ENCODE measurements at regions not wholly inside any gene's neighbourhood (a gene's known extent, or its start where the extent isn't known, plus 50 kb on each side); places are given as distances from the start of the nearest gene placed in this dataset.

DNA sequence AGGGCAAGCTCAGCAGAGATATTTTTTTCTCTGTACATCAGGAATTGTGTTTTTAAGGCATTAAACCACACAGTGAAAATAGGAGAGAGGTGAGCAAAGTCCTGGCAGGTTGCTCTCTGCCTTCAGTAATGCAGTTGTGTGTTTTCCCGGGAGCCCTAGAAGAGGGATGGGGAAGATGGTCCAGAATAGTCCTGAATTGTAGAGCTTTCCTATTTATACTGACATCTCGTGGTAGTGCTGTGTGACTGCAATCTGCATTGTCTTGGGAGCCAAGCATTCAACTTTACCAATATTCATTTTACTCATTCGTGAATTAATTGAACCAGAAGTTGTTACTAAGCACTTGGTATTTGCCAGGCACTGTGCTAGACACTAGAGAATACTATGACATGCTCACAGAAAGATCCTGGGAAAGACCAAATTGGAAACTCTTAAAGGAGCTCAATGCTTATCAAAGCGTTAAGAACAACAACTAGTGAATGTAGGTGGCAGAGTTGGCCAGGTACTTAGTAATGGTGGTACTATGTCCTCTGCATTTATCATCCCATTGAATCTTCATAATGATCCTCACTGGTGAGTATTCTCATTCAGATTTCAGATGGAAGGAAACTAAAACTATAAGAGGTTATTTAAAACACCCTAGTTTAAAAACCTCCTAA is 214.6 kb downstream of the TRIB2 start:
- DNase-seq (ENCODE audit: low read depth): no peak

DNA sequence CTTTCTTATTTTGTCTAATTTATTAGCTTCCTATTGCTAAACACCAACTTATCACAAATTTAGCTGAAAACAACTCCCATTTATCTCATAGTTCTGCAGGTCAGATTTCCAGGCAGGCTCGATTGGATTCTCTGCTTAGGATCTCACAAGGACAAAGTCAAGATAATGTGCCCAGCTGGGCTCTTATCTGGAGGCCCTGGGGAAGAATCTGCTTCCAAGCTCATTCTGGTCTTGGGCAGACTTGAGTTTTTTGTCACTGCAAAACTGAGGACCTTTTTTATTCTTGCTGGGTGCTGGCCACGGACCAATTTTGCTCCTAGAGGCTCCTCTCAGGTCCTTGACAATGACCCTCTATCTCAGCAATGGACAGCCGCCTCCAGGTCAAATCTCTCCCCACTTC is 215.5 kb downstream of the TRIB2 start:
- no peak for DNase-seq (ENCODE audit: low read depth)

DNA sequence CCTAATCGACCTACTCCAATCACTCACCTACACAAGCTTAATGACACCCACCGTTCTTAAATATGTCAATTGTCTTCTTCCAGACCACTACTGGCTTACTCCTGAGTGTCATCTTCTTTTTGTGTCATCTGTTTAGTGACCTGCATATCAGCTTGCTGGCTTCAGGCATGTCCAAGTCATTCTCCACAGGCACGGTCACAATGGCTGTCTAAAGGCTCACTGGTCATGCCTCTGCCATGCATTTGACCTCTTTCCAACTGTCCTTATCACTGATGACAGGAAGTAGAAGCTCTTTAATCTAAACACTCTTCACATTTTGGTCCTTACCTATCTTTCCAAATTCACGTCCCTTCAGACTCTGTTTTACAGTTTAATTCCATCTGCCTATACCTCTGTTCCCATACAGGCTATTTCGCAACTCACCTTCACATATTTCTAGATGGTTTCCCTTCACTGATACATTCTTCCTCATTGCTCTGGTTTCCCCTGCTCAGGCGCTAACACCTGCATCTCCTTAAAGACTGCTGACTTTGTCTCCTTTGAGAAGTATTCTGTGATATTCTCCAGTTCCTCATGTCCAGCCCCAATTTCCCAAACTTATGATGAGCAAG is 217.5 kb downstream of the TRIB2 start:
- no peak for DNase-seq (ENCODE audit: low read depth)

DNA sequence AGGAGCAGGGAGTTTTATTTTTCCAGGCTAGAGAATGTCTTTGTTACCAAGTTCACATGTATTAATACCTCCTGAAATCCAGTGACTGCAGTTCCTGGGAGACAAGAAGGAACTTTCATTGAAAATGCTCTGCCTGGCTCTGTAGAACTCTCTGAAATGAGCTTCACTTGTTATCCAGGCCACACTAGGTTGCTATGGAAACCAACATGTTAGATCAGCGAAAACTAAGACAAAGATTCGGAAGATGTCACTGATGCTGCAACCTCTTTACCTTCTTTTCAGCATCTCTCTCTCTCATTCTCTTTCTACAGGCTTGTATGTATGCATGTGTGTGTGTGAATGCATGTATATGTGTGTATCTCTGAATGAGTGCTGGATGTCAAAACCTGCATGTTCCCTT is 218.5 kb downstream of the TRIB2 start:
- no peak for DNase-seq (ENCODE audit: low read depth)

DNA sequence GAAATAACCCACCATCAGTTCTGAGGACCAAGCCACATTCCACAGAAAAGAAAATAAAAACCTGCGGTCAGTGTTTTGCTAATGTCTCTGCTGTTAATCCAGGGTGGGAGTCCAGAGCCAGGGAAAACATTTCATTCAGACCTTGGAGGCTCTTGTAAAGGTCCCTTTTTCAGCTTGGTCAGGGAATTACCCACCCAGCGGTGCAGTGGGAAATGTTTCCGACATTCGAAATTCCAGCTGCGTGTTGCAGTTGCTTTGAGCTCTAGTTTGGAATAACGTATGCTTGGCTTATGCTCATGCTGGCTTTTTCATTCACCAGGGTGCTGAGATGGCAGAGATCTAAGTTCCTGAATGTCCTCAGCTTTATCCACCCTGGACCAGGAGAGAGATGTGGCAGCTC is 219.1 kb downstream of the TRIB2 start:
- DNase-seq (ENCODE audit: low read depth): no peak

DNA sequence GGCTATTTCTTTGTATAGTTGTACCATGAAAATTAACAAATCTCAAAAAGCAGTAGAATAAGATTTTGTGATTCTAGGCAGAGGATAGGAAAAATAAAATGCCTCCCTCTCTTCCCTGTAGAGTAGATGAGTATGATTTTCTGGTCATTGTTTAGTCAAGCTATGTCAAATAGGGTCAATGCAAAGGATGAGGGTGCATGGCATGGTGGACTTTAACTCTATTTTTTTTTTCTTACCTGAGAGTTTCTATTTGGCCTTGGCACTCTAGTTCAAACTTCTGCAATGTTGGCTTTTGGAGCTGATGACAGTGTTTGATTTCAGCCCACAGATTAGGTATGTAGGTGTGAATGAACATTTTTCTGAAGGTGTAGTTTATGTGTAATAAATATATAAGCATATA is 224.5 kb downstream of the TRIB2 start:
- no peak for DNase-seq (ENCODE audit: low read depth)

DNA sequence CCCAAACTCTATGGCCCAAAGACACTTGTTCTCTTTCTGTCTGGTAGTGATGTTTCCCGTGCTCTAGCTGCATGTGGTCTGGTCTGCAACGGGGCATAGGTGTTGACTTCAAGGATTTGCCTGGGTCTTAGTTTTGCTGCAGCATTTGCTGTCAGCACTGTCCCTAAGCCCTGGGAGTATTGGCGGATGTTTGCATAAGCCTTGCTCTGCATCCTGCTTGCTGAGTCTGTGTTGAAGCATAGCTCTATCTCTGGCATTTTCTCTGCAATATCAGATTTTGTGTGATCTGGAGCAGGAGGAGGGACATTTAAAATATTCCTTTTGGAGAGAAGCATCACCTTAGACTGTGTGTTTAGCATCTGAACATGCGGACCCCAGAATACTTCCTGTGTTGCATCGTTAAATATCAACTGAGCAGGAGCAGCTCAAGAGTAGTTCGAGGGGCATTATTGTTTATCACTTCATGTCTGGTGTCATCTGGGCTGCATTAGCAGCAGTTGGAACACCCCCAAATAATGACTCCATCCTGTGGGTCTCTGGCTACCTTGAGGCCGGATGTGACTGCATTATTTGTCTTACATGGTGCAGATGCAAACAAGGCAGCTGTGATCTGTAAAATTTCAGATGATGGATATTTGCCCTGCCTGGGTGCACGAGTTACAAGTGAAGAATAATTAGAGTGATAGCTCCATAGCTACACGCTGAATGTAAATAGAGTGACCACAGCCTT is 231.7 kb downstream of the TRIB2 start:
- DNase-seq (ENCODE audit: low read depth): no peak

DNA sequence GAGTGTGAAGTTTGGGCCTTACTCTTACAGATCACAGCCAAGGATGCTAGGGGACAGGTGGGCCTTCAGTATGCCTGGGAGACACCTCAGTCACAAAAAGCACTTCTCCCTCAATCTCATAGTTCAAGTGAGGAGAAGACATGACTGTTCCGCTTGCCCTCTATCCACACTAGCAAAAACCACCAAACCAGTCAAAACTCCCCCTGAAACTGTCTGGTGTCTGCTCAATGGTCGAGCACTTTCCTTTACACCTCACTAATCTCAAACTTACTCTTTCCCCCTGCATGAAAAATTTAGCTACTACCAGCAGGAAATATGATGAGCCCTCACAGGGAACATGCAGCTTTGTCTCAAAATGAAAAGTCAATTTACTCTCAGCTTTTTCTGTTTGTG is 232.2 kb downstream of the TRIB2 start:
- DNase-seq (ENCODE audit: low read depth): peak; percentile 10

DNA sequence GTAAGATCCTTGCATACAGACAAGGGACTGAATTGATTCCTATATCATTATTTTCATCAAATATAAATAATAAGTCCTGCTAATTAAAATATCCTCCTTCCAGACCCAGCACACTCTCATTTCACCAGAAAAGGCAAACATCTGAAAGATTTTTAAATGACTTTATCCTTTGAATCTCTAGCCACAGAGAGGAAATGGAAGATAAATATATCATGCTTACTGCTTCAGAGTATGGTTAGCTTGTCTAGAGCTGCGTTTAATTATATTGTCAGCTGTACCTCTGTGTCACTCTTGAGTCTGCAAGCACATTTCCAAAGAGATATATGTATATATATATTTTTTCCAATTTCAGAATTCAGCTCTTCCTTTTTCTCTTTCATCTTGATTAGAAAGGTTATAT is 232.7 kb downstream of the TRIB2 start:
- DNase-seq (ENCODE audit: low read depth): no peak

DNA sequence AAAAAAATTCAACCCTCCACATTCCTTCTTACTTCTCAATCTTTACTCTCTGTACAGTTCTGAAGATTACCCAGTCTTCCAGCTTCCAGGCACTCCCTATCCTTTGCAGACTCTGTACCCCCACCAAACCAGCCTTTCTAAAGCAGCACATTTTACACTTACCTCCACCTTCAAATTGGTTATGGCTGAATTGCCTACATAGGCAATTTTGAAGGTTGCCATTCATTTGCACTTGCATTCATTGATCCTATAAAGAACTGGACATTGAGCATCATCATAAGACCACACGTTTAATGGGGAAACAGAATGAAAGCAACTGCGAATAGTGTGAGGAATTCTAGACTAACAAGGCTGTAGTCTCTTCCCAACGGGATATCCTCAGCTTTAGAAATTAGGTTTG is 233.4 kb downstream of the TRIB2 start:
- no peak for DNase-seq (ENCODE audit: low read depth)

DNA sequence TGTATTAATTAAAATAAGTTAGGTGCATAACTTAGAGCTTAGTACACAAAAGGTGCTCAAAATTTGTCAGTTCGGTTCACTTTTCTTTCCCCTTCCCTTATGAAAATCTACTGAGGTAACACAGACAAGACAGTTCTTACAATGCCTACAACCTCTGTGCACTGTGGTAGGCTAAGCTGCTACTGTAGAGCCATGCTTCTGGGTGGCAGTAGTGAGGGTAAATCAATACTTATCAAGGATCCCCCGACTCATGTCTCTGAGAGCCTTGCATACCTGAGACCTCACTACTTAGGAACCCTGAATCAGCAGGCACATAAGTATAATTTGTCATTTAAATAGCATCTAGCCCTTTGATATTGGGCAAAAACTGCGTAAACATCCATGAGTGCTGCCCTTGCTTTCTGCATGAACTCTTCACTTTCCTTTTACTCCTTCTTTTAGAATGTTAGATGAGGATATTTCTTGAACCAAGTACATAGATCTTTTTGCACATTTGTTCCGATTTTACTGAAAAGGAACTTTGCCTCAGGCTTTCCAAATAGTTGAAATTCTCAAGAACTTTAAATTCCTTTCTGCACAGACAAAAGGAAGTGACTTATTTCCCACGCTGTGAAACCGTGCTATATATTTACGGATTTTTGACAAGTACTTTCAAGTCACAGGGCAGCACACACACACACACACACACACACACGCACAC is 234.4 kb downstream of the TRIB2 start:
- no peak for DNase-seq (ENCODE audit: low read depth)

DNA sequence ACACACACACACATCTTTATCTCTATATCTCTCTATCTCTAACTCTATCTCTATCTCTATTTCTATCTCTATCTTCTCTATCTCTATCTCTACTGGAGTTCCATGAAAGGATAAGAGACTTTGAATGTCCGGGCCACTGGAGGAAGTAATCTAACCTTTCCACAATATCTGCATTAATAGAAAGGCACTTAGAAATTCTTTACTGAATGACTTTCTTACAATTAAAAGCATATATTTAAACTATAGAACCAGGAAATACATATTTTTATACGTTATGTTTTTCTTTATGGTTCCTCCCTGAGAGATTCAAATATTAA is 234.9 kb downstream of the TRIB2 start:
- no peak for DNase-seq (ENCODE audit: low read depth)

DNA sequence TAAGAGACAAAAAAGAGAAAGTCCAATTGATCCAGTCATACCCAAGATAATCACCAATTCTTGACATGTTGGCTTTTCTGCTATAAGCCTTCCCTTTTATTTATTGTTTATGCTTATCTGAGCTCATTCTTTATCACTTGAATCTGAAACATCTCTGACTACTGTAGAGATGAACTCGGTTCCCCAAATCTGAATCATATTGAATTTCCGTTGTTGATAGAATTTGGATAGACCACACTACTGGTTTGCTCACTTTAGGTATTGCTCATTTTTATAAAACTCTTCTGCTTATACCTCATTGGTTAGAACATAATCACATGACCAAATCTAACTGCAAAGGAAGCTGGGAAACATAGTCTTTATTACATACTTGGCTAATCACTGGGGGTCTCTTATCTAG is 236.9 kb downstream of the TRIB2 start:
- no peak for DNase-seq (ENCODE audit: low read depth)

DNA sequence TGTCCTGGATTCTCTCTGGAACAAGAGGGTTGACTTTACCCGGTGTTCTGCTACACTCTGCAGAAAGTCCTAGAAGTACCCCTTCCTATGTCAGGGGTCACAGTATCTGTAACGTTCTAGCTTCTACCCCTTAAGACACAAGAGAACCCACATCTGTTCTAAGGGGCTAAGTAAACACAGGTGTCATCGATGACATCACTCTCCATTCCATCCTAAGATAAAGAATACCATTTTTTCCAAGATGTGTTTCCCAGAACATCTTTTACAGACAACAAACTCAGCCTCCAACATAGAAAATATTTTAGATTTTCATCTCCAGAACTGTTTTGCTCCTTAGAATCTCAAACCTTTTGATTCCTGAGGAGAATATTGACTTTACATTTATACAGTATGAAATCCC is 239.1 kb downstream of the TRIB2 start:
- no peak for DNase-seq (ENCODE audit: low read depth)

DNA sequence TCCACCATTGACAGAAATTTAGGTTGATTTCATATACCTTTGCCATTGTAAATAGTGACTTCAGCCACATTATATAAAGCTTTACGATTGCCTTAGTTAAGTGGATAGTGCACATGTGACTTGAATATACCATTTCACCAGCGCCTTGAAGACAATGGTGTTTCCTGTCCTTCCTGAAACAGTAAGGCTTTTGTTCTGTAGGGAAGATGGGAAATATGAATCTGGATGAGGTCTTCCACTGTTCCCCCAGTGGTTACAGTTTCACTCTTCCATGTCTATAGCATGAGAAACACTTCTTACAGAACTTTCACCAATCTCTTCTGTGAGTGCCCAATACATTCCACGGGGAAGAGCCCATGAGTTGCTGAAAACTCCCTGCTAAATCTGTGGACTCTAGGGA is 240.5 kb downstream of the TRIB2 start:
- no peak for DNase-seq (ENCODE audit: low read depth)

DNA sequence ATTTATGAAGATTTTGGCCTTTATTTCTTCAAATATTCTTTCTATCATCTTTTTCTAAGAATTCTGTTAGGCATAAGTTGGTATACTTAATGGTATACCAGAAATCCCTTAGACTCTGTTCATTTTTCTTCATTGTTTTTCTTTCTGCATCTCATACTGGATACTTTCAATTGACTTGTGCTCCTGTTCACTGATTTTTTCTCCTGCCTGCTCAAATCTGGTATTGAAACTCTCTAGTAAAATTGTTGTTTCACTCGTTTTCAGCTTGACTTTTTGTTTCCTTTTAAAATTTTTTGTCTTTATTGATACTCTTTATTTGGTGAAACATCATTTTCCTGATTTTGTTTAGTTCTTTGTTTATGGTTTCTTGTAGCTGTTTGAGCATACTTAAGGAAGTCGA is 243.2 kb downstream of the TRIB2 start:
- no peak for DNase-seq (ENCODE audit: low read depth)

DNA sequence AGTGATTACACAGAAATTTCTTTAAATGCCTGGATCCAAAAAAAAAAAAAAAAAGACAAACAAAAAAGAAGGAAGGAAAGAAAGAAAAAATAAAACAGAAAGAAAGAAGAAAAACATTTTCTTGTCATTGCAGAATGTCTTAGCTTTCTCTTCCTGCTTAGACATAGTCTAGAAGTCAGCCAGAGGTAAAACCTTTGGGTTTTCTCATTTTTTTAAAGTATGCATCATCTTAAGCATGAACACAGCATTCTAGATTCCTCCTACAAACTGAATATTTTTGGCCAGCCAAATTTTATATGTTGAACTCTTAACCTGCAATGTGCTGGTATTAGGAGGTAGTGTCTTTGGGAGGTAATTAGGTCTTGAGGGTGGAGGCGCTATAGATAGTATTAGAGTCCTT is 243.9 kb downstream of the TRIB2 start:
- no peak for DNase-seq (ENCODE audit: low read depth)

DNA sequence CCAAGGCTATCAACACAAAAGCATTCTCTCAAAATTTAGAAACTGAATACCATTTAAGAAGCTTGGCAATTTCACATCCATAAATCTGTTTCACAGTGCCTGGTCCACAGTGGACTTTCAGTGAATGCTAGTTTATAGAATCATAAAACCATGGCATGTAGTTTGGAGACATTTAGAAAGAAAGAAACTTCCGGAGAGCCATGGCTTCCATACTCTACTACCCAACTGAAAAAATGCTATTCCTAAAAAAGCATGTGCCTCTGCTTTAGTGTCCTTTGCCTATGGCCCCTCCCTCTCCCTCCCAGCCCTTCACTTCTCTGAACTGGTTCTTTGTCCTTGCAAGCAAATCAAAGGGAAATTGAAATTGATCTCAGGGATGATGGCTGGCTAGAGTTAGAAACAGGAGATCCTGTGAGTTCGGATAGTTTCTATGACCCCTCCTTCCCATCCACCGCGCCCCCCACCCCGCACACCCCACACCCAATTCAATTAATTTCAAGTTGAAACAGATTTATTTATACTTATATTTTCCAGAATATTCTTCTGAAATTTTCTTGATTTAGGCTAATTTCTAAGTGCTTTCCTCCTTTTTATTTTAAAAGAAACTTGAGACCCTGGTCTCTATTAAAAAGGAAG is 248.3 kb downstream of the TRIB2 start:
- no peak for DNase-seq (ENCODE audit: low read depth)

DNA sequence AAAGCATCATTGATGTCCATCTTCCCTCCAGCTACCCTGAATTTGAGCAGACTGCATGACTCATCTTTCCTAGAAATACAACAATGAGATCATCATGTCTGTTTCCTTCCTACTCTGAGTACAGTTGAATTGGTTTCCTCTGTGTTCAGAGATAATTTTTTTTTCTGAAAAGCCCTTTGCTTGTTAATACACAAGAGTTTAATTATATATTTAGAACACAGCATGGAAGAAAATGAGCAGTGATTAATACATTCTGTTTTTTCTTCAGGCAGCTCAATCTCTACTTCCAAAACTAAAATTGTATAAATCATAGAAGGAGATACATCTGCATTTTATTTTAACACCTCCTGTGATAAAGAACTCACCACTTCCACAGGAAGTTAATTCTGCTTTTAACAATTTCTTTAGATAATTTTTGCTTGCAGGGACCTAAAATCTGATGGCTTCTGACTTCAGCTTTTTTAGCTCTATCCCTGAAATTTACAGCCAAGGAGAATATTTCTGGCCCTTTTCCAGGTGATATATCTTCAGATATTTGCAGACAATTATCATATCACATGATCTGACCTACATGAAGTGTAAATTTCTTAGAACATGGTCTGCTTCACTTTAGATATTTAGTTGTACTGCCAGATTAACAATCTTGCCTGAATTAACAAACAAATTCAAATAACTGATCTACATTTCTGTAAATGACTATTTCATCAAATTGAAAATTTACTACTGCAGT is 249.0 kb downstream of the TRIB2 start:
- no peak for DNase-seq (ENCODE audit: low read depth)

DNA sequence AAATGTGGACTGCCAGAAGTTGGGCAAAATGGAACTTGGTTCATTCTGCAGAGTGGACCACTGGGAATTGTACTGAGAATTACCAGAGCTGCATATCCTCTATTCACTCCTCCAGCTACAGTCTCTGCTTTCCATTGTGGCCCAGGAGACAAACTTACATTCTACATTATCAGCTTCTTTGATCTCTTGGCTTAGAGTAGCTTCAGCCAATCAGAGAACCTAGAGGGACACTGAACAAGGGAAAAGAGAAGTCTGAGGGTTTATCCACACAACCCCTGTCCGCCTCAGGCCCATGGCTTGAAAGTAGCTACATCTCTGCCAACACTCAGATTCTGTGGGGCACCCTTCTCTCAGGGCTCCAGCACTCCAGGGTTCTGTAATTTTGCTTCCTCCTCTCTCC is 251.1 kb downstream of the TRIB2 start:
- DNase-seq (ENCODE audit: low read depth): no peak

DNA sequence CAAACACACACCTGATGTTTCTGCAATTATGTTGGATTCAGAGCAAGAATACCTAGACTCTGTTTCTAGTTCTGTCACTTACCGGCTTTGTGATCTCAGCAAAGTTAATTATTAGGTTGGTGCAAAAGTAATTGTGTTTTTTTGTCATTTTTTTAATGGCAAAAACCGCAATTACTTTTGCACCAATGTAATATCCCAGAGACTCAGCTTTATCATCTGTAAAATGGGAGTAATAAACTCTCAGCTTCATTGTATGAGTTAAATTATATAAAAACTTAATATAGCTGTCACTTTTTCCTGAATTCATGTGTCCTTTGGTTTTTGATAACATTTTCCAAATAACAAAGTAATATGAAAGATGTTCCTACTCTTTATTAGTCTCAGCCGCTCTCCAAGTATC is 251.7 kb downstream of the TRIB2 start:
- DNase-seq (ENCODE audit: low read depth): no peak

DNA sequence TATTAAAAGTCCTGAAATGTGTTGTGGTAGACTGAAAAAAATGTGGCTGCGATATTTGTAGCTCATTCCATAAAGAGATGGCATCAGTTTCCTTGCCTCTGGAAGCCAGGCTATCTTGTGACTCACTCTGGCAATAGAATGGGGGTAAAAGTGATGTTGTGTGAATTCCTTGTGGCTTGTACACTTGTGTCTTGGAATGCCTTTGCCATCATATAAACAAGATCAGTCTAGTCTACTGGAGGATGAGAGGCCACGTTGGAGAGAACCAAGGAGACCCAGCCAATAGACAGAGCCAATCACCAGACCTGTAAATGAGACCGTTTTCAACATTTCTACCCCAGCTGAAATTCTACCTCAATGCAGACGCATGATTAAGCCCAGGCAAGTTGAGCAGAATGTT is 254.1 kb downstream of the TRIB2 start:
- no peak for DNase-seq (ENCODE audit: low read depth)
